ENCODE measurements at regions not wholly inside any gene's neighbourhood (a gene's known extent, or its start where the extent isn't known, plus 50 kb on each side); places are given as distances from the start of the nearest gene placed in this dataset.
"Not testable (repeated sequence)": the region's sequence is repeated elsewhere in the genome, so short reads cannot be mapped to it uniquely, and the experiment has no call there.

DNA sequence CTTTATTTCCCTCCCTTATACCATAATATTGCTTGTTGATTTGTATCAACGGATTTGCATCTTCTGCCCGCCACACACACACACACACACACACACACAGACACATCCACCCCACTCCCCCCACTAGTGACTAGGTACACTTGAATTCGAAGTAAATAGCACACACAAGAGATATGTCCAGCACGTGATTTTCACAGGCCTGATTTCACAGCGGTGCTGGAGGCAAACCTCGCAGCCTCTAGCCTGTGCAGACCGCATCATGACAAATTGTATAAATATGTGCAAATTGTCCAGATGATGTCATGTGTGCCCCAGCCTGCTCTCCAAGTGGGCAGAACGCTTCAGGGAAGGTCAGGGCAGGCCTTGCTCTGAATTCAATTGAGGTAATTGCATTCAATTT lies 153.8 kb upstream of the TPTE start:
- ATAC-seq = peak; percentile 36

DNA sequence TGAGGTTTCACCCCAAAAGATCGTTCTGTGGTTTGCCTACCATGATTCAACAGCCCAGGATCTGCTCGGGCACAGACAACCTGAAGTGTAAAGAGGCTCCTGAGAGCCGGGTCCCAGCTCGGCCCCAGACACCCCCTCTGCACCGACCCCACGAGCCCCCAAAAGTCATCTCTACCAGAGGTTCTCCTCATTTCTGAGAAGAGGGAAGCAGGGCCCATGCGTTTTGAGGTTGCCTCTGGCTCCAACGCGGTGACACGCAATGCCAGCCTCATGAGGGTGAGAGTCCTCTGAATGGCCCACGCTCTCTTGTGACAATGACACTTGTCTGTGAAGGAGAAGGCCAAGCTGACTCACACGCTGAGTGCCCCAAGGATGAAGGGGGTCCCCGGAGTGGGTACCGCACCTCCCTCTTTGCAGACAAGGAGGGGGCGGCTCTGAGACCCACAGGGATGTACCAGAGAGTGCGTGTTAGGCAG lies 153.0 kb upstream of the TPTE start:
- peak; percentile 23; the same call in 1 of the 3 replicates for ATAC-seq

DNA sequence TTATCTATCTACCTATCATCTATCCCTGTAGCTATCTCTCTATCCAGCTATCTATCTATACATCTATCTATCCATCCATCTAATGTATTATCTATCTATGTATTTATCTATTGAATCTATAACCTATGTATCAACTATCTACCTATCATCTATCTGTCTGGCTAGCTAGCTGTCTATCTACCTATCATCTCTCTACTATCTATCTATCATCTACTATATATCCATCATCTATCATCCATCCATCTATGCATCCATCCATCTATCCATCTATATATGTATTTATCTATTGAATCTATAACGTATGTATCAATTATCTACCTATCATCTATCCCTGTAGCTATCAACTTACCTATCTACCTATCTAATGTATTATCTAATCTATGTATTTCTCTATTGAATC lies 152.1 kb upstream of the TPTE start:
- not testable (repeated sequence) for ATAC-seq

DNA sequence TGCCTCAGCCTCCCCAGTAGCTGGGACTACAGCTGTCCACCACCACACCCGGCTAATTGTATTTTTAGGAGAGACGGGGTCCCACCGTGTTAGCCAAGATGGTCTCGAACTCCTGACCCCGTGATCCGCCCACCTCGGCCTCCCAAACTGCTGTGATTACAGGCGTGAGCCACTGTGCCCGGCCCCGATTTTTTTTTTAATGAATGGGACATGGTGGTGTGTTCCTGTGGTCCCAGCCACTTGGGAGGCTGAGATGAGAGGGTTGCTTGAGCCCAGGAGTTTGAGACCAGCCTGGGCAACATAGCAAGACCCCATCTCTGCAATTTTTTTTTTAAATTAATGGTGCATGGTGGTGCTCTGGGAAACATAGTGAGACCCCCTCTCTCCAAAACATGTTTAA lies 143.6 kb upstream of the TPTE start:
- ATAC-seq = not testable (repeated sequence)

DNA sequence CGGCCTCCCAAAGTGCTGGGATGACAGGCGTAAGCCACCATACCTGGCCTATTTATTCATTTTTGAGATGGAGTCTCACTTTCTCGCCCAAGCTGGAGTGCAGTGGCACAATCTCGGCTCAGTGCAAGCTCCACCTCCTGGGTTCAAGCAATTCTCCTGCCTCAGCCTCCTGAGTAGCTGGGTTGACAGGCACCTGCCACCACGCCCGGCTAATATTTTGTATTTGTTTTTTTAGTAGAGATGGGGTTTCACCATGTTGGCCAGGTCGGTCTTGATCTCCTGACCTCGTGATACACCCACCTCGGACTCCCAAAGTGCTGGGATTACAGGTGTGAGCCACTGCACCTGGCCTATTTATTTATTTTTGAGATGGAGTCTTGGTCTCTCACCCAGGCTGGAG lies 141.6 kb upstream of the TPTE start:
- not testable (repeated sequence) for ATAC-seq

- ATAC-seq = not testable (repeated sequence)
Measured at GRCh38 chr21:10381687-10382060, 139.7 kb upstream of the TPTE start.

GRCh38 chr21:10382135-10382534 lies 139.2 kb upstream of the TPTE start:
- ATAC-seq = not testable (repeated sequence)

DNA sequence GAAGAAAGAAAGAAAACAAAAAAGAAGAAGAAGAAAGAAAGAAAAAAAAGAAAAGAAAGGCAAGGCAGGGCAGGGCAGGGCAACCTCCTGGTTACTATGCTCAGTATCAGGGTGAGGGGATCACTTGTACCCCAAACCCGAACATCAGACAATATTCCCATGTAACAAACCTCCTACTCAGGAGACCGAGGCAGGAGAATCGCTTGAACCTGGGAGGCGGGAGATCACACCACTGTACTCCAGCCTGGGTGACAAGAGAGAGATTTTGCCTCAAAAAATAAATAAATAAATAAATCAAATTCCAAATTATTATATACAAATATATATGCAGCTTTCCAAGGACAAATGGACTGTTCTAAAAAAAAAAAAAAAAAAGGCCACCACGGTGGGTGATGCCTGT lies 138.8 kb upstream of the TPTE start:
- not testable (repeated sequence) for ATAC-seq

GRCh38 chr21:10383571-10383970 lies 137.8 kb upstream of the TPTE start:
- ATAC-seq = not testable (repeated sequence)

DNA sequence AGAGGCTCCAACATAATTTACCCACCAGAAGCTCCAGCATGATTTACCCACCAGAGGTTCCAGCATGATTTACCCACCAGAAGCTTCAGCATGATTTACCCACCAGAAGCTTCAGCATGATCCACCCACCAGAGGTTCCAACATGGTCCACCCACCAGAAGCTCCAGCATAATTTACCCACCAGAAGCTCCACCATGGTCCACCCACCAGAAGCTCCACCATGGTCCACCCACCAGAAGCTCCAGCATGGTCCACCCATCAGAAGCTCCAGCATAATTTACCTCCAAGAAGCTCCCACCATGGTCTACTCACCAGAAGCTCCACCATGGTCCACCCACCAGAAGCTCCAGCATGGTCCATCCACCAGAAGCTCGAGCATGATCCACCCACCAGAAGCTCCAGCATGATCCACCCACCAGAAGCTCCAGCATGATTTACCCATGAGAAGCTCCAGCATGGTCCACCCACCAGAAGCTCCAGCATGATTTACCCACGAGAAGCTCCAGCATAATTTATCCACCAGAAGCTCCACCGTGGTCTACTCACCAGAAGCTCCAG lies 137.0 kb upstream of the TPTE start:
- not testable (repeated sequence) for ATAC-seq

DNA sequence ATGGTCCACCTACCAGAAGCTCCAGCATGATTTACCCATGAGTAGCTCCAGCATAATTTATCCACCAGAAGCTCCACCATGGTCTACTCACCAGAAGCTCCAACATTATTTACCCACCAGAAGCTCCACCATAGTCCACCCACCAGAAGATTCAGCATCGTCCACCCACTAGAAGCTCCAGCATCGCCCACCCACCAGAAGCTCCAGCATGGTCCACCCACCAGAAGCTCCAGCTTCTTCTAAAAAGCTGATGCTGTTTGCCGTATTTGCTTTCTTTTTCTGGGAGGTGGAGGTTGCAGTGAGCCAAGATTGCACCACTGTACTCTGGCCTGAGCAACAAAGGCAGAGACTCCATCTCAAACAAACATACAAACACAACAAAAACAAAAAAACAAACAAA lies 136.2 kb upstream of the TPTE start:
- ATAC-seq = not testable (repeated sequence)

DNA sequence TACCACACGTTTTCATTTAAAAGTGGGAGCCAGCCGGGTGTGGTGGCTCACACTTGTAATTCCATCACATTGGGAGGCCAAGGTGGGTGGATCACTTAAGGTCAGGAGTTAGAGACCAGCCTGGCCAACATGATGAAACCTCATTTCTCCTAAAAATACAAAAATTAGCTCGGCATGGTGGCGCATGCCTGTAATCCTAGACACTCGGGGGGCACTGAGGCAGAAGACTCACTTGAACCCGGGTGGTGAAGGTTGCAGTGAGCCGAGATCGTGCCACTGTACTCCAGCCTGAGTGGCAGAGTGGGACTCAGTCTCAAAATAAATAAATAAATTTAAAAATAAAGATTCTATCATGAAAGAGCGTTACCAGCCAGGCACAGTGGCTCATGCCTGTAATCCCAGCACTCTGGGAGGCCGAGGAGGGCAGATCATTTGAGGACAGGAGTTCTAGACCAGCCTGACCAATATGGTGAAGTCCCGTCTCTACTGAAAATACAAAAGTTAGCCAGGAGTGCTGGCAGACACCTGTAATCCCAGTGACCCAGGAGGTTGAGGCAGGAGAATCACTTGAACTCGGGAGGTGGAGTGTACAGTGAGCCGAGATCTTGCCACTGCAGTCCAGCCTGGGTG lies 135.4 kb upstream of the TPTE start:
- ATAC-seq = not testable (repeated sequence)

- not testable (repeated sequence) for ATAC-seq
Measured at GRCh38 chr21:10387692-10388450, 133.5 kb upstream of the TPTE start.

DNA sequence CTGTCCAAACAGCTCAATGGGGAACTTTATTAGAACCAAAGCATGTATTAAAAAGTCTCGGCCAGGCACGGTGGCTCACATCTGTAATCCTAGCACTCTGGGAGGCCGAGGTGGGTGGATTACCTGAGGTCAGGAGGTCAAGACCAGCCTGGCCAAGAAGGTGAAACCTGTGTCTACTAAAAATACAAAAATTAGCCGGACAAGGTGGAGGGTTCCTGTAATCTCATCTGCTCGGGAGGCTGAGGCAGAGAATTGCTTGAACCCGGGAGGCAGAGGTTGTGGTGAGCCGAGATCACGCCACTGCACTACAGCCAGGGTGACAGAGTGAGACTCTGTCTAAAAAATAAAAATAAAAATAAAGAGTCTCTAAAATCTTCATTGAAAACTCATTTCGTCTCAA lies 132.8 kb upstream of the TPTE start:
- not testable (repeated sequence) for ATAC-seq

- not testable (repeated sequence) for ATAC-seq
Measured at GRCh38 chr21:10392301-10392700, 129.1 kb upstream of the TPTE start.

DNA sequence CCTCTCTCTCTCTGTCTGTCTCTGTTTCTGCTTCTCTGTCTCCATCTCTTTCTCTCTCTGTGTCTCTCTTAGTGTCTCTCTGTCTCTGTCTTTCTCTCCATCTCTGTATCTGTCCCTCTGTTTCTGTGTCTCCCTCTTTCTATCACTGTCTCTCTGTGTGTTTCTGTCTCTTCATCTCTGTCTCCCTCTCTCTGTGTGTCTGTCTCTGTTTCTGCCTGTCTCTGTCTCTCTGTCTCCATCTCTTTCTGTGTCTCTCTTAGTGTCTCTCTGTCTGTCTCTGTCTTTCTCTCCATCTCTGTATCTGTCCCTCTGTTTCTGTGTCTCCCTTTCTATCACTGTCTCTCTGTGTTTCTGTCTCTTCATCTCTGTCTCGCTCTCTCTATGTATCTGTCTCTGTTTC lies 125.4 kb upstream of the TPTE start:
- not testable (repeated sequence) for ATAC-seq

DNA sequence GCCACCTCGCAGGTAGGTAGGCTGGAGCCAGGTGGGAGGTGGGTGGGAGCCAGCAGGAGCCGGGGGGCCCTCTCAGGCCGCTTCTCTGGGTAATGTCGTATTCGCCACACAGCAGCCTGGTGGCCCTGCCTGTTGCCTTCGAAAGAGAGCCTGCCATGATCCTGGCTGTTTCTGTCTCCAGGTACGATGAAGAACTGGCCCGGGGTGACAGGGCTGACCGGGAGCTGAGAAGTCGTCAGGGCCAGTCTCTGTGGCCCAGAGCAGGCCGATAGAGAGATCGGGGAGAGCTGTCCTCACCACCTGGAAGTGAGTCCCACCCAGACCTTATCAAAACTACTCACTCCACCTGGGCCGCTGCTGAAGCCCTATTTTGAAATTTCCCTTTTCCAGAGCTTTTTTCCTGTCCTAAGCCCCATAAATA lies 123.9 kb upstream of the TPTE start:
- peak; percentile 12; the same call in 2 of the 3 replicates for ATAC-seq

DNA sequence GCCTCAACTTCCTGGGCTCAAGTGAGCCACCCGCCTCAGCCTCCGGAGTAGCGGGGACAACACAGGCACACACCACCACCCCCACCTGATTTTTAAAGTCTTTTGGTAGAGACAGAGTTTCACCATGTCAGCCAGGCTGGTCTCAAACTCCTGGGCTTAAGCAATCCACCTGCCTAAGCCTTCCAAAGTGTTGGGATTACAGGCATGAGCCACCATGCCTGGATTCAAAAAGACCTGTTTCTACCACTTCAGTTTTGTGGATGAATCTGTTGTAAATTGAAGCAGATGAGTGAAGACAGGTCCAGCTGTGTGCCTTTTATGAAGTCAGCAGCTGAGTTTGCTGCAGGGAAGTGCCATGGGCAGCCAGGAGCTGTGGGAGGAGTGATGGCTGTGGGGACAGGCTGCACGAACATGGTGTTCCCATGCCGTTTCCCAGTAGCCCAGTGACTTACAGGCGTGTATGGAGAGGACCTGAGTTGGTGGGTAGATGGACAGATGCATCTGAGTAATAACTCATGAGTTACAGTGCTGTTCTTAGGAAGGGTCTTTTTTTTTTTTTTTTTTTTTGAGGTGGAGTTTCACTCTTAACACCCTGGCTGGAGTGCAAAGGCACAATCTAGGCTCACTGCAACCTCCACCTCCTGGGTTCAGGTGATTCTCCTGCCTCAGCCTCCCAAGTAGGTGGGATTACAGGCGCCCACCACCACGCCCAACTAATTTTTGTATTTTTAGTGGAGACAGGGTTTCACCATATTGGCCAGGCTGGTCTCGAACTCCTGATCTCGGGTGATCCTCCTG lies 122.5 kb upstream of the TPTE start:
- ATAC-seq = not testable (repeated sequence)

DNA sequence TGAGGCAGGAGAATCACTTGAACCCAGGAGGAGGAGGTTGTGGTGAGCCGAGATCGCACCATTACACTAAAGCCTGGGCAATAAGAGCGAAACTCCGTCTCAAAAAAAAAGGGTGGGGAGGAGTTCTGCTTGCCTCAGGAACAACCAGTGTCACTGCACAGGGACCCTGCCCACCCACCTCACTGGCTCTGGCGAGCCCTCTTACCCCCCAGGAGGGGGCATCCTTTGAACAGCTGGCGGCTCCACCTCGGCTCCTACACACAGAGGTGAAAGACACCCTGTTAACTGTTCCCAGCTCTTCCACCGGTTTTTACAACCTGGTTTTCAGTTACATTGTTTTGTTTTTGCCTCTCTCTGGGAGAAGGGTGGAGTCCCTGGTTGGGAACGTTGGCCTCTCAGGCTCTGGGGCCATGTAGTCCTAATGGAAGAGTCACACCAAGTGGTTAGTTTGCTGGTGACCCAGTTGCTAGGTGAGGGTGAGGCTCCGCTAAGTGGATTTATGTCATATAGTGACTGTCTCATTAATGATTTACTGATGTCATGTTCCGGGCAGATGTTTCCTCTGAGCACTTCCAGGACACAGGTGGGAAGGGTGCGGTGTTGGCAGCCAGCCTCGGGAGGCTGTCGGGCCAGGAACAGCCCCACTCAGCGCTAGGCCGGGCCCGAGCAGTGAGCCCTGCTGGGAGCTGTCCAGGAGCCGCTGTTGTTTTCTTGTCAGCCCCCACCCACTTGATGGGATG lies 120.6 kb upstream of the TPTE start:
- not testable (repeated sequence) for ATAC-seq

DNA sequence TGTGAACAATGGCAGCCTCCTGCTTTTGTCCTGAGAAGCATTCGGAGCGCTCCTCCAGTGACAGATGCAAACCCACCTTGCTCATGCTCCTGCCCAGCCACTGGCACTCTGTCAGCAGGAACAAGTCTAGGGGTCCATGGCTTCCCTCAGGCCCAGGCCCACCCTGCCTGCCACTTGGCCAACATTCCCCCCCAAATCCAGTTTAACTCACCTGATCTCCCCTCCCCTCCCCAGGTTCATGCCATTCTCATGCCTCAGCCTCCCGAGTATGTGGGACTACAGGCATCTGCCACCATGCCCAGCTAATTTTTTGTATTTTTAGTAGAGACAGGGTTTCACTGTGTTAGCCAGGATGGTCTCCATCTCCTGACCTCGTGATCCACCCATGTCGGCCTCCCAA lies 118.9 kb upstream of the TPTE start:
- ATAC-seq = not testable (repeated sequence)

GRCh38 chr21:10405331-10405730 lies 116.1 kb upstream of the TPTE start:
- not testable (repeated sequence) for ATAC-seq

- not testable (repeated sequence) for ATAC-seq
Measured at GRCh38 chr21:10409786-10410185, 111.6 kb upstream of the TPTE start.
